ENCODE measurements at regions not wholly inside any gene's neighbourhood (a gene's known extent, or its start where the extent isn't known, plus 50 kb on each side); places are given as distances from the start of the nearest gene placed in this dataset.
"Not testable (repeated sequence)": the region's sequence is repeated elsewhere in the genome, so short reads cannot be mapped to it uniquely, and the experiment has no call there.

DNA sequence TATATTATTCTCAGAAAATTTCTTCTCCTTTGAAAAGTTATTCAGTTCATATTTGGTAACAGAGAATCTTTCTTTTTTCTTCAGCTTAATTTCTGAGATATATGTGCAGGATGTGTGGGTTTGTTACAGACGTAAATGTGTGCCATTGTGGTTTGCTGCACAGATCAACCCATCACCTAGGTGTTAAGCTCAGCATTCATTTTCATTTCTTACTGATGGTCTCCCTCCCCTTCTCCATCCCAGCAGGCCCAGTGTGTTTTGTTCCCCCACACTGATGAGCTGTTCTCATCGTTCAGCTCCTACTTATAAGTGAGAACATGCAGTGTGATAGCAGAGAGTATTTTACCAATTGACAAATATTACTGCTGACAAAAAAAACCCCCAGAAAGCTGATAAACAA is 330.0 kb upstream of the CHD1 start:
- no peaks in the 10 kb centered on the region for H3K36me3 Mint-ChIP-seq (ENCODE audit: low read depth)

DNA sequence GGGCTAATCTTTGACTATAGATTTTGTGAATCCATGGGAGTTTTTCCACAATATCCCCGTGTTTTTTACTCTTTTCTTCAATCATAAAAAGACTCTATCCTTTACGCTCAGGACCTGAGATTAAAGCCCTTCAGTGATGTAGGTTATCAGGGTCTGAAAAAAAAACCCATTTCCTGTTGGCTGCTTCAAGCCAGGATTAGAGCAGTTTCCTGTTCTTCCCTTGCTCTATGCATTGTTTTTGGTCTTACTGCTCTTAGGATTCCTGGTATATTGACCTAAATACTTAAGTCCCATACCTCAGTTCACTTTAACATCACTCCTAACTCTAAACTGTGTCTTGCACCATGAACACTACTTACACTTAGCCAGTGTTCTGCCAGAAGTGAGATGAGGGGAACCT is 319.3 kb upstream of the CHD1 start:
- no peak overlapping the region for H3K27ac Mint-ChIP-seq
- no peak for DNase-seq
- no peaks in the 10 kb centered on the region for H3K36me3 Mint-ChIP-seq (ENCODE audit: low read depth)
- no peak overlapping the region for H3K4me3 Mint-ChIP-seq
- H3K4me1 Mint-ChIP-seq = no peaks in the 10 kb centered on the region
- no peaks in the 10 kb centered on the region for H3K27me3 Mint-ChIP-seq
- no peaks in the 10 kb centered on the region for H3K9me3 Mint-ChIP-seq
- intact Hi-C loops (cut with micrococcal nuclease) = no loop called here

More for the DNA sequence above, 330.0 kb upstream of the CHD1 start:
- DNase-seq = no peak
- intact Hi-C loops (cut with micrococcal nuclease) = no loop called here
- no peak overlapping the region for H3K27ac Mint-ChIP-seq
- H3K4me3 Mint-ChIP-seq = no peak overlapping the region
- no peaks in the 10 kb centered on the region for H3K27me3 Mint-ChIP-seq
- H3K4me1 Mint-ChIP-seq = no peaks in the 10 kb centered on the region
- H3K9me3 Mint-ChIP-seq = peaks cover 5% of the 10 kb centered on the region

DNA sequence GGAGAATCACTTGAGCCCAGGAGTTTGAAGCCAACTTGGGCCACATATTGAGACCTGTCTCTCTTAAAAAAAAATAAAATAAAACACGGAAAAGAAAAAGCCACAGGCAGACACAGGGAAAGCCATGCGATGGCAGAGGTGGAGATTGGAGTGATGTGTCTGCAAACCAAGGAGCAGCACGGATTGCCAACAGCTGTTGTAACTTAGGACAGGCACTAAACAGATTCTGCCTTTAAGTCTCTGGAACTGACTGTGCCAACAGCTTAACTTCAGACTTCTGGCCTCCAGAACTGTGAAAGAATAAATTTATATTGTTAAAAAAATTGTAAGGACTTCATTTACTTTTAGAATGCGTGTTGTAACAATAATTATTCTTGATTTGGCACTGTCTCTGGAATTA is 318.5 kb upstream of the CHD1 start:
- H3K9me3 Mint-ChIP-seq = no peaks in the 10 kb centered on the region
- intact Hi-C loops (cut with micrococcal nuclease) = no loop called here
- H3K36me3 Mint-ChIP-seq (ENCODE audit: low read depth) = no peaks in the 10 kb centered on the region
- no peak for DNase-seq
- no peaks in the 10 kb centered on the region for H3K4me1 Mint-ChIP-seq
- H3K27ac Mint-ChIP-seq = no peak overlapping the region
- H3K27me3 Mint-ChIP-seq = no peaks in the 10 kb centered on the region
- H3K4me3 Mint-ChIP-seq = no peak overlapping the region

DNA sequence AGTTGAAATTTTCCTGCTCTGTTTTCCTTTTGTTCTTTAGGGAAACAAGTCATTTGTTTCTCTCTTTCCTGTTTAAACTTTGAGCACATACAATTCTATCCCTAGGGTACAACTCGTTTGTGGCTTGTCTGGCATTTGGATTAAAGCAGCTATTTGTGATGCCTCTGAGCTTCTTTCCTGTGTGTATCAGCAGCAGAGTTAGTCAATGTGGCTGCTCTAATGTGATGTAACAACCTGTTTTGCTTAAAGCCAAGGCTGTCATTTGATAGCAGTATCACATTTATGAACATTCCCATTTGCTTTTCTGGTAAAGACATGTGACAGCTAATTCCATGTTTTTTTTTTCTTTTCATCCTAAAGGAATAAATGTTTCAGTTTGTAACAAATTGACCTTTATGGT is 314.3 kb upstream of the CHD1 start:
- Mint-ChIP-seq H3K27ac (no peak overlapping the region), H3K27me3 (no peaks in the 10 kb centered on the region), H3K4me1 (no peaks in the 10 kb centered on the region), H3K4me3 (no peak overlapping the region), H3K36me3 (ENCODE audit: low read depth) (no peaks in the 10 kb centered on the region), H3K9me3 (no peaks in the 10 kb centered on the region)
- DNase-seq = no peak
- intact Hi-C loops (cut with micrococcal nuclease) = no loop called here

DNA sequence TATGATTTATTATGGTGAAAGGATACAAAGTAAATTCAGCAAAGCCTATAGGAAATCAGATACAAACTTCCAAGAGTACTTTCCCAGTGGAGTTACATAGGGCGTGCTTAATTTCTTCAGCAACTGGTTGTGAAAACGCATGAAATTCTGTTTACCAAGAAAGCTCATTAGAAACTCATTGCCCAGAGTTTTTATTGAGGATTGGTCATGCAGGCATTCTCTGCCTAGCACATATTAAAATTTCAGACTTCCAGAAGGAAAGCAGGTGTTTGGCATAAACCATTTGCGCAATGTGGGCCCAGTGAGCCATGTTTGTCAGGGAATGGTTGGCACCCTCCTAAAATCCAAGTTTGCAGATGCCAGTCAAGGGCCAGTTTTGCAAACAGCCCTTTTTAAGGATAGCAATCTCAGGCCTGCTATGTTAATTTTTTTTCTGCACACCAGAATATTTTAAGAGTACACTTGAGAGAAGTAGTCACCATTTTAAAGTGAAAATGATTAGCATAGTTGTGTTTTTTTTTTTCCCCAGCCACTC is 311.1 kb upstream of the CHD1 start:
- intact Hi-C loops (cut with micrococcal nuclease) = no loop called here
- Mint-ChIP-seq H3K9me3 (no peaks in the 10 kb centered on the region), H3K36me3 (ENCODE audit: low read depth) (no peaks in the 10 kb centered on the region), H3K4me3 (no peak overlapping the region), H3K4me1 (no peaks in the 10 kb centered on the region), H3K27me3 (no peaks in the 10 kb centered on the region), H3K27ac (no peak overlapping the region)
- DNase-seq = no peak

DNA sequence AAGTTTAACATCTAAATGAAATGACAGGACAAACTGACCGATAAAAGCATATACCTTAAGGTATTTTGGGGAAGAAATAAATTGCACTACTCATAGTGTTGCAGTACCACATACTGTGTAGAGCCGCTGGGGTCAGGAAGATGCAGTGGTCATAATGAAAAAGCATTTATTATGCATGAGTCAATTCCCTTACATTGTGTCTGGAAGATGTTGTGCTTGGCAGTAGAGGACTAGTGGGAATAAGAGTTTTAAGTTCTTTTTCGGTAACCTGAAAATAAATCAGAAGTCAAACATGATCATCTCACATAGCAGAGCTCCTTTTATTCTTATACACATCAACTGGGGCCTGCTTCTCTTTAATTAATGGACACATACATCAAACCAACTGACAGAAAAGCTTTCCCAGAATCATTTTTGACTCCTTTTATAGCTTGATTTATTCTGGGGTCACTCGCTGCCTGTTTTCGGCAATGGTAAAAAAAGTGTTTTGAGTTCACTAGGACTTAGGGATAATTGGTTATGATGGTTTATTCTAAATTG is 262.5 kb upstream of the CHD1 start:
- H3K36me3 Mint-ChIP-seq (ENCODE audit: low read depth) = no peaks in the 10 kb centered on the region
- H3K27ac Mint-ChIP-seq = no peak overlapping the region
- intact Hi-C loops (cut with micrococcal nuclease) = no loop called here
- DNase-seq = no peak
- no peaks in the 10 kb centered on the region for H3K27me3 Mint-ChIP-seq
- H3K4me1 Mint-ChIP-seq = no peaks in the 10 kb centered on the region
- H3K9me3 Mint-ChIP-seq = no peaks in the 10 kb centered on the region
- H3K4me3 Mint-ChIP-seq = no peak overlapping the region

DNA sequence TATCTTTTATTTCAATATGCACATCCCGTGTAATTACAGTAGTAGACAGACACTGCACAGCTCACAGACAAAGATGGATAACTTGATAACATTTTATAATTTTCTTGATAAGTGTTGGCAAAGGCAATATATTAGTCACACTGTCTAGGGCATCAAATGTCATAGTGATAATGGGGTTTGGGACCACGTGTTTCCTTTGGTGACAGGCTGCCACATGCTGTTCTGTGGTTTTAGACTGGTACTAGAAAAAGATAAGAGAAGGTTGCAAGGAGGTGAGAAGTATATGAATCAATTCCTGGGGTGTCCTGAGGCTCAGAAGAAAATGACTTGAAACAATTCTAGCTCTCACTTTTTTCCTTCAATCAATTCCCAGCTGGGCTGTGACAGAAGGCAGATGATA is 258.8 kb upstream of the CHD1 start:
- Mint-ChIP-seq H3K27me3 (no peaks in the 10 kb centered on the region), H3K4me1 (no peaks in the 10 kb centered on the region)

DNA sequence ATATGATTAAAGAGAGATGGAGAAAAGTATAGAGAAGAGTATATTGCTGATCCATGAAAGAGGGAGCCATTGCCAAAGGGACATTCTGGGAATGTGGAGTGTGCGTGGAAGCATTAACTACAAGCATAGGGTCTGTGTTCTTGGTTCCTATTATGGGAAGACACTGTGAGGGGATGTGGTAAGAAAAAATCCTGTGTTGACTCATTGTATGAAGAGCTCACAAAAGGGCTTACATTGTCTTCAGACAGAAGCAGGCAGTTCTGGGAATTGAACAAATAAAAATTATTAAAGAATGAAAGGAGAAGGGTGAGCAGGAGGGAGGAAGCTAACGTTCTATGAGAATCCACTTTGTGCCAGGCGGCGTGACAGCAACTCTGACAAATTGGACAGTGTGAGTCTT is 250.4 kb upstream of the CHD1 start:
- no peaks in the 10 kb centered on the region for H3K36me3 Mint-ChIP-seq (ENCODE audit: low read depth)
- no peak overlapping the region for H3K4me3 Mint-ChIP-seq
- H3K9me3 Mint-ChIP-seq = peaks cover 3% of the 10 kb centered on the region
- DNase-seq = no peak
- H3K4me1 Mint-ChIP-seq = no peaks in the 10 kb centered on the region
- intact Hi-C loops (cut with micrococcal nuclease) = no loop called here
- H3K27ac Mint-ChIP-seq = no peak overlapping the region
- no peaks in the 10 kb centered on the region for H3K27me3 Mint-ChIP-seq

More for the DNA sequence above, 258.8 kb upstream of the CHD1 start:
- no peak overlapping the region for H3K4me3 Mint-ChIP-seq
- intact Hi-C loops (cut with micrococcal nuclease) = no loop called here
- H3K9me3 Mint-ChIP-seq = no peaks in the 10 kb centered on the region
- no peak for DNase-seq
- H3K27ac Mint-ChIP-seq = no peak overlapping the region
- no peaks in the 10 kb centered on the region for H3K36me3 Mint-ChIP-seq (ENCODE audit: low read depth)

DNA sequence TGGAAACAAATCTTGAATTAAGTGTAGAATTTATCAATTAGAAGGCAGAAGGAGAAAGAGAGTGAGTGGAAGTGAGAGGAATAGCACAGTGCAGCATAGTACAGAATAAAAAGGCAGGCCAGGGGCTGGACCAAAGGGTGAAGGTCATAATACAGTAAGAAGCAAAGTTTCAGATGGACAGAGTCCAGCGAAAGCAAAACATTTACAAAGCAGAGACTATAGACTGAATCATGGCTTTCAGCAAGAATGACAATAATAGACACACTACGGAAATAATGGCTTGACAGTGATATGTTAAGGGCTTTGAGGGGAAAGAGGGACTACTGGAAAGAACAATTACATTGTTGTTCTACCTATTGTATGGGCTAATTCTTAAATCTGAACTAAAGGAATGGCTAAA is 249.0 kb upstream of the CHD1 start:
- Mint-ChIP-seq H3K27me3 (no peaks in the 10 kb centered on the region), H3K36me3 (ENCODE audit: low read depth) (no peaks in the 10 kb centered on the region)

DNA sequence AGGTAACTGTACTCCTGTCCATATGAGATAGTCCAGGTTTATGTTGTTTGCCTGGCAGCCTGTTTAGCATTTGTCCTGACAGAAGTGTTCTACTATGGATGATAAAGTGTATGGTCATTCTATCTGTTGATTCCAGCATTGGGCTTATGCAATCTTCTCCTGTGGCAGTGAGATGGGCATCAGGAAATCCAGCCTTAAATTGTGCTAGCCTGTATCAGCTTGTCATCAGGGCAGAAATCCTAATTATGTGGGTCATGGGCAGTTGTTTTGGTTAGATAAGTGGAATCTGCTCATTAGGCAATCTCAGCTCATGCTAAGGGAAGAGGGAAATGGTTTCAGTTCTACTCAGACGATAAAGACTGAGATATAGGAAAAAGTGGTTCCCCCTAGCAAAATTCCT is 247.4 kb upstream of the CHD1 start:
- H3K36me3 Mint-ChIP-seq (ENCODE audit: low read depth) = no peaks in the 10 kb centered on the region
- intact Hi-C loops (cut with micrococcal nuclease) = no loop called here
- H3K4me3 Mint-ChIP-seq = no peak overlapping the region
- no peak overlapping the region for H3K27ac Mint-ChIP-seq
- H3K9me3 Mint-ChIP-seq = peaks cover 3% of the 10 kb centered on the region
- no peaks in the 10 kb centered on the region for H3K27me3 Mint-ChIP-seq
- H3K4me1 Mint-ChIP-seq = no peaks in the 10 kb centered on the region
- DNase-seq = no peak

More for the DNA sequence above, 249.0 kb upstream of the CHD1 start:
- intact Hi-C loops (cut with micrococcal nuclease) = no loop called here
- Mint-ChIP-seq H3K4me3 (no peak overlapping the region), H3K4me1 (no peaks in the 10 kb centered on the region), H3K9me3 (peaks cover 3% of the 10 kb centered on the region), H3K27ac (no peak overlapping the region)
- no peak for DNase-seq

DNA sequence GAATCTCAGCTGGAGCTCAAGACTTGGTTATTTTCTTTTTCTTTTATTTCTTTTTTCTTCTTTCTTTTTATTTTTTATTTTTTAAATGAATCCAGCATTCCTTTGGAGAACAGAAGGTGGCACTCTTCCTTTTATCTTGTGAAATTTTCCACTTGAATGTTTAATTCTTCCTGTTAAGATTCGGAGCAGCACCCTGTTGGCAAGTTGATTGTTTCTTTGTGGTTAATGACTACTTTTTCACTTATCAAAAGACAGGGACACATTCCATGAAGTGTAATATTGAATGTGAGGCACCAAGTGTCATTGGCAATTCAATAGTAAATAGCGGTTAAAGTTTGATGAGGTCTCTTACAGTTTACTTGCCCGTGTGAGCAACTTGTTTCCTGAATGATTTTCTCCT is 240.5 kb upstream of the CHD1 start:
- intact Hi-C loops (cut with micrococcal nuclease) = no loop called here
- H3K27ac Mint-ChIP-seq = no peak overlapping the region
- no peaks in the 10 kb centered on the region for H3K4me1 Mint-ChIP-seq
- H3K4me3 Mint-ChIP-seq = no peak overlapping the region
- peaks cover 4% of the 10 kb centered on the region for H3K27me3 Mint-ChIP-seq
- no peaks in the 10 kb centered on the region for H3K36me3 Mint-ChIP-seq (ENCODE audit: low read depth)
- DNase-seq = no peak
- no peaks in the 10 kb centered on the region for H3K9me3 Mint-ChIP-seq

DNA sequence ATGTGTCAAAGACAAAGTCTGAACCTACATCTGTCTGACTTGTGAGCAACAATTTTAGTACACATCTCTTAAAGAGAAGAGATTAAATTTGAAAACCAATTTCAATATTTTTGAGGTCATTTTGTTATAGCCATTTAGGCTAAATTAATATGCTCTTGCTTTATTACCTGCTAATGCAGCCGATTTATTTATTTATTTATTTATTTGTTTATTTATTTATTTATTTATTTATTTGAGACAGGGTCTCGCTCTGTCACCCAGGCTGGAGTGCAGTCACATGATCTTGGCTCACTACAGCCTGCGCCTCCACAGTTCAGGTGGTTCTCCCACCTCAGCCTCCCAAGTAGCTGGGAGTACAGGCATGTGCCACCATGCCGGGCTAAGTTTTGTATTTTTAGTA is 232.7 kb upstream of the CHD1 start:
- H3K9me3 Mint-ChIP-seq; H3K4me3 Mint-ChIP-seq; H3K27ac Mint-ChIP-seq; H3K27me3 Mint-ChIP-seq; intact Hi-C loops (cut with micrococcal nuclease); H3K36me3 Mint-ChIP-seq (ENCODE audit: low read depth); H3K4me1 Mint-ChIP-seq; DNase-seq: not testable (repeated sequence)

DNA sequence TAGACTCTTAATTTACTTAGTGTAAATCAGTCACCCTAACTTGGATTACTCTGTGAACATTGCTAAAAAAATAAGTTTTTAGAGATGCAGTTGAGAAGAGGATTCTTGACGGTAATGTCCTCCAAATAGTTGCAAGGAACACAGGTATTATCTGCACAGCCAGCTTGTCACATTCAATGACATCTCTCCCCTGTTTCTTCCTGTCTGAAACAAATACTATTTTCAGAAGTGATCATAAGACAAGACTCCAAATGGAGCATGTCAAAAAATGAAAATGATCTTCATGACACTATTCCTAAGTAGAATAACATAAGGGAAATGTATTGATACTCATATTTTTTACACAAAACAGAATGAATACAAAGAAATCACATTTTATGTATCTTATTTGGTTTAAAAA is 227.9 kb upstream of the CHD1 start:
- Mint-ChIP-seq H3K4me1 (no peaks in the 10 kb centered on the region), H3K27me3 (no peaks in the 10 kb centered on the region), H3K27ac (no peak overlapping the region), H3K9me3 (no peaks in the 10 kb centered on the region), H3K36me3 (ENCODE audit: low read depth) (no peaks in the 10 kb centered on the region), H3K4me3 (no peak overlapping the region)
- intact Hi-C loops (cut with micrococcal nuclease) = no loop called here
- no peak for DNase-seq

DNA sequence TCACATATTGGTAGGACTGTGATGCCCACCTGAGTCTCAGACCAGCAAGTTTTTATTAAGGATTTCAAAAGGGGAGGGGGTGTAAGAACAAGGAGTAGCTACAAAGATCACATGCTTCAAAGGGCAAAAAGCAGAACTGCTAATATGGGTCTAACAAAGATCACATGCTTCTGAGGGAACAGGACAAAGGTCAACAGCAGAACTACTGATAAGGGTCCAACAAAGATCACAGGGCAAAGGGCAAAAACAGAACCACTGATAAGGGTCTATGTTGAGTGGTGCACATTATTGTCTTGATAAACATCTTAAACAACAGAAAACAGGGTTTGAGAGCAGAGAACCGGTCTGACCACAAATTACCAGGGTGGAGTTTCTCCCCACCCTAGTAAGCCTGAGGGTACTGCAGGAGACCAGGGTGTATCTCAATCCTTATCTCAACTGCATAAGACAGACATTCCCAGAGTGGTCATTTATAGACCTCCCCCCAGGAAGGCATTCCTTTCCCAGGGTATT is 214.5 kb upstream of the CHD1 start:
- H3K4me3 Mint-ChIP-seq; H3K4me1 Mint-ChIP-seq; intact Hi-C loops (cut with micrococcal nuclease): not testable (repeated sequence)

DNA sequence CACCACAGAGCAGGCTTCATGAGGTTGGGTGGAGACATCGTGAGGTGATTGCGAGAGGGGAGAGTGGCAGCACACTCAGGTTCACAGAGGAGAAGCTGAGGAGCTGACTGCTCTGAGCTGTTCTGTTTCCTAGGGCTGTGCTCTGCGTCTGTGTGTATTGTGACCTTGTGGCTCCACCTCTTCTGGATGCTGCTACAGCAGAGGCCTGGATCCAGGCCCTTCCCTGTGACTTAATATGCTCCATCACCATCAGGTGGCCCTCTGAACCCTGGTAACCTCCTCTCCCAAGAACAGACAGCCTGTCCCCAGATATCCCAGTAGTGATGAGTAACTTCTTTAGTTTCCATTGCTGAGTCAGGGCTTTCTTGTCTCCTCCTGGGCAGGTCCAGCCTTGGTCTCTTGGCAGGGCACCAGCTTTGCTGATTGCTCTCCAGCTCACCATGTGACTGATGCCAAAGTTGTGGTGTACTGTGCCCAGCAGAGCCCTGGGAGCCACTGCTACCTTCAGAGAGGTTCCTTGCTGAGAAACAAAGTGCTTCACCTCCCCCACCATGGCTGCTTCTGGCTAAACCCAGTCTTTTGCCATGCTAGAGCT is 212.8 kb upstream of the CHD1 start:
- no peaks in the 10 kb centered on the region for H3K4me1 Mint-ChIP-seq
- intact Hi-C loops (cut with micrococcal nuclease) = no loop called here

More for the DNA sequence above, 214.5 kb upstream of the CHD1 start:
- not testable (repeated sequence) for H3K27me3 Mint-ChIP-seq; H3K9me3 Mint-ChIP-seq; H3K36me3 Mint-ChIP-seq (ENCODE audit: low read depth); DNase-seq; H3K27ac Mint-ChIP-seq

More for the DNA sequence above, 212.8 kb upstream of the CHD1 start:
- Mint-ChIP-seq H3K36me3 (ENCODE audit: low read depth) (no peaks in the 10 kb centered on the region), H3K9me3 (no peaks in the 10 kb centered on the region), H3K4me3 (no peak overlapping the region), H3K27ac (no peak overlapping the region), H3K27me3 (no peaks in the 10 kb centered on the region)
- no peak for DNase-seq

All from activated CD4-positive, alpha-beta T cell treated with anti-CD3 and anti-CD28 coated beads, Interleukin-2, amount 10 ng/mL, durations not matched to agents 24 days and 14 days (primary cell).